CD4-positive, alpha-beta T cell treated with Interleukin-4 for 1 hour (primary cell): ENCODE measurements at regions not wholly inside any gene's neighbourhood (a gene's known extent, or its start where the extent isn't known, plus 50 kb on each side); places are given as distances from the start of the nearest gene placed in this dataset.

Experiments used
- DNase-seq, 2 donors: peaks; one replicate each; pipeline ENCODE4 v3.0.0-alpha.2; 2020 to 2022

GRCh38 chr12:19924360-19924759 is 444.0 kb upstream of the PDE3A start:
- DNase-seq = no peak

DNA sequence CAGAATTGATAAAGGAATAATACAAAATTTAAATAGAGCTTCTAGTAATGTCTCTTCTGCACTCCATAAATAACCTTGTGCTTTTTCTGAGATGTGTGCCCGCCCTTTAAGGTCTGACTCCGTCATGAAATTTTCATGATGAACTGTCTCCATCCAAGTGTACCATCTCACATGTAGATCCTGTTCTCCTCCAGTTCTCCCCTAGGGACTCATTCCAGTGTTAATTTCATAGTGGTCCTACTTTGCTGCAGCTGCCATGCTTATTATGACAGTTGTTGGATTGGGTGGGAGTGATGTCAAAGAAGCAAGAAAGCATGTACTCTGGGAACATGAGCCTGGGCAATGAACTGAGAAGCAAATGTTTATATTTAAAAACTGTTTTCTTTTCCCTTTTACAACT is 442.5 kb upstream of the PDE3A start:
- DNase-seq = no peak

DNA sequence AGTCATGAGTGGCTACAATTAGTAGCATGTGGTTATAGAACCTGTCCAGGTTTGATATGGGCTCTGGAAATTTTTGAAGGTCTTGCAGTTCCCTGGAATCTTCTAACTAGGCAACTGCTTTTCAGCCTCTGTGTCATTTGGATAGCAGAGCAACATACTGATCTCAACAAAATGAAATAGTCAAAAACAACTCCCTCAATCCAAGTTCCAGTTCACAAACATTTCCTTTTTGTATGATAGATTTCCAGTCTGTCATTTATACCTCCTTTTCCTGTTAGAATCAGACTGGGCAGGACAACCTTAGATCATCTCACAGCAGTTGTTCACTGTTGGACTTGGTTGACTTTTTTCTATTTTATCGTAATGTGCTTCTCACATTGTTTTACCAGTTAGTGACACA is 442.1 kb upstream of the PDE3A start:
- no peak for DNase-seq

DNA sequence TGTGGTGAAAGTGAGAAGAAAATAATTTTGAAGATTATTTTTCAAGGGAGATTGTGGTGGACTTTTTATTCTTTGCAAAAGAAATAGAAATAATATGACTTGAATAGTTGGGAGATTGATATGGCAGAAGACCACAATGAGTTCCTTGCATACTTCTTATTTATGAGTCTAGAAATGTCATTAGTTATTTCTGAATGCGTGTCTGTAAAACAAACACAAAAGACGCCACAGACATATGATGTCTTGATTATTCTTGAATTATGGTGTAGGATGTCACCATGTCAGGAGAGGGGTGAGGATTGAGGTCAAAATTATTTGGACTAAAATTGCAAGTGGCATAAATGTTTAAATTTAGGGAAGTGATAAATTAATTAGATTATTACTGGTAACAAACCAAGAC is 440.7 kb upstream of the PDE3A start:
- DNase-seq = no peak

DNA sequence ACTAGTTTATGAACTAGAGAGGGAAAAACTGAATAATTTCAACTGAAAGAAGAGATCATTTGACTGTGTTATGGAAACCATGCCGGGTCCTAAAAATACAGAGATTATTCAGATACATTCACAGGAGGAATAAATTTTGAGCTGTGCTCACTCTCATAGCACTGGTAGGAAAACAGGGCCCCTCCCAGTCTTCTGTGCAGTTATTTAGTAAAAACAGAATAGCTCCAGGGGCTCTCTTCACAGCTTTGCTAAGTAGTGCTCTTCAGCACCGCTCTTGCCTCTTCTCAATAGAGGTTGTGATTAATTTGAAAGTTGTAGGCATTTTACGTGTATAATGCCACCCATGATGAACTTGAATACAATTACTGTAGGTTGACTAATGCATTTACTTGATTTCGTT is 435.9 kb upstream of the PDE3A start:
- no peak for DNase-seq

DNA sequence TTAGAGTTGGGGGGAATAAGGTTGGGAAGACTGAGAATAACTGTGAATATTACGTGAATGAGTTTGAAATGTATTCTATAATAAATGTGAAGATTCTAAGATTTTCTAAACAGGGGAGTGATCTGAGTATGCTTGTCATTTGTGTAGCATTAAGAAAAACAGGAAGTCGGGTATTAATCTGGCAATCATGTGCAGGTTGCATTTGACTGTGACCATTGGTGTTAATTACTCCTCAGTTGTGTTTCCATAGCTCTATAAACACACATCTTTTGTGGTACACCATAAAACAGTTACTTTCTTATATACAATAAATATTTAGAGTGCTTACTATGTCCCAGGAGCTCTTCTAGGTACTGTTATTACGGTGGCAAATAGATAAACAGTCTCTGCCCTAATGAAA is 434.4 kb upstream of the PDE3A start:
- DNase-seq = no peak

GRCh38 chr12:19937161-19937560 is 431.2 kb upstream of the PDE3A start:
- DNase-seq = no peak

GRCh38 chr12:19938031-19938430 is 430.3 kb upstream of the PDE3A start:
- DNase-seq = no peak

DNA sequence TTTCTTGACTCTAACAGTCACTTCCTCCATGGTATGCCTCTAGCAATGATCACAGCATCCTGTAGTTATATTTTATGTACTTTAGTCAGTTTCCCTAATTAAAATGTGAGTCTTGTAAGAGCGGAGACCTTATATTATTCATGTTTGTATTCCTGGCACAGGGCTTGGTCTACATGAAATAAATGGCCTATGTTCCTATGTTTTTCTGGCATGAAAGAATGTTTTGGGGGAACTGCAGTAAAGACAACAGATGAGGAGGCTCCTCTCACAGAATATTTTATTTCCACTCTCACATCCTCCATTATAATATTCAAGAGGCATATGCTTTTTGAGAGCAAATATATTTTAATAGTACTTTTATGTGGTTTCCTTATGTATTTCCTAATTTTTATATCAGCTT is 429.8 kb upstream of the PDE3A start:
- no peak for DNase-seq

DNA sequence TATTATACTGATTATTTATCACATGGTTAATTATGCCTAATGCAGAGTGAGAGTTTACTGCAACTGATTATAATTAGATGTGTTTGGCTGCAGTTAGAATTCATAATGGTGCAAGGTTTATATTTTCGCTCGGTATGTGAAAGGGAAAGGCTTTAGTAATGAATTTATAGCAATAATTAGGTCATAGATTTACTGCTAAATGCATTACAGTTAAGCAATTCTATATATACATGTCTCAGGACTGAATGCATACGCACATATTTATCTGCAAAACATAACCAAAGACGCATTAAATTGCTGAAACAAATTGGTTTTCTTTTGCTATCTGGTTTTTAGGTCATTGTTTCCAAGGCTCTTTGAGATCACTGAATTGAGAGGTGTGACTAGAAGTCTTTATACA is 428.1 kb upstream of the PDE3A start:
- DNase-seq = no peak

DNA sequence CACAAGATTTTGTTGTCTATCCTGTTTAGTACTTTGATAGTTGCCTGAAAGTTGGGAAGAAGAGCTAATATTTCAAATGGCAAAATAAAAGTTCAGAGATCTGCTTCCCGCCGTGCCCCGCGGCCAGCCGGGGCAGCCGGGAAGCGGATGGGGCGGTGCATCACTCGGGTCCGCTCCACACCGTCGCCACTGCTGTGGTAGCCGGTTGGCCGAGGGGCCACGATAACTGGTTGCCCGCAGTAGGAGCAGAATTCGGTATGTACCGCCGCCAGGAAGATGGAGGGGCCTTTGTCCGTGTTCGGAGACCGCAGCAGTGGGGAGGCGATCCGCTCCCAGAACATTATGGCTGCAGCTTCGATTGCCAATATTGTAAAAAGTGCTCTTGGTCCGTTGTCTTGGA is 427.2 kb upstream of the PDE3A start:
- DNase-seq = no peak

- DNase-seq = no peak
These were observed 422.5 kb upstream of the PDE3A start for GRCh38 chr12:19945559-19946435.

GRCh38 chr12:19946550-19946949 is 421.8 kb upstream of the PDE3A start:
- DNase-seq = no peak

- no peak for DNase-seq
These were observed 421.0 kb upstream of the PDE3A start for GRCh38 chr12:19947344-19947743.

- DNase-seq = no peak
These were observed 416.7 kb upstream of the PDE3A start for GRCh38 chr12:19951664-19952063.

DNA sequence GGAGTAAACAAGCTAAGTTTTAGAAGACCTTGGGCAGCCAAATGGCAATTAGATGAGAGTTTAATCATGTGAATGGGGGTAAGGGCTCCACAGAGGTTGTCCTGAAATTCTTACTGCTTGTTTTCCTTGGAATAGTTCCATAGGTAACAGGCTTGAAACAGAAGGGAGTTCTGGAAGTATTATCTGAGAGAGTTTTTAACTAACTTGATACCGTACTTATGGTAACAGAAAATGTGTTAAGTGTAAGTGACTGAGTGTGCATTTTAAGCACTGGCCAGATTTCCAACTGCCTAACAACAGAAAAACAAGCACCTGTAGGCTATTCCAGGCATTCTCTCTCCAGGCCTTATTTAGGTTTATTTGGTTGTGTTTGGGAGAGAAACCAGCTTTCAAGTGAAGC is 414.6 kb upstream of the PDE3A start:
- DNase-seq = no peak

DNA sequence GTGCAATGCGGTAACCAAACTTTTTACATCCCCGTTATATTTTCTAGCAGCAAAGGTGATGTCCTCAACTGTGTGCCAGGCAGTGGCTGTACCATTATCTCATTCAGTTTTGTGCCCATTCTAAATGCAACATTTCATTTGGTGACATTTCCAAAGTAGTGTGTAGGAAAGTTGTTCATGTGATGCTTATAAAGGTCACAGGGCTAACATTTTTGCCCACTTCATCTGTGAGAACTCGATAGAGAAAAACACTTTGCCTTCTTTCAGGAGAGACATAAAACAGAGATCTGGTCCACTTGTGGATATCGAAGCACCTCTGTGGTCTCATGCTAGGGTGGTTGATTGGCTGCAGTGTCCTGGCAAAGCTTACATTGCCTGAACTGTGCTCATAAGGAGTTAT is 414.2 kb upstream of the PDE3A start:
- DNase-seq = no peak

DNA sequence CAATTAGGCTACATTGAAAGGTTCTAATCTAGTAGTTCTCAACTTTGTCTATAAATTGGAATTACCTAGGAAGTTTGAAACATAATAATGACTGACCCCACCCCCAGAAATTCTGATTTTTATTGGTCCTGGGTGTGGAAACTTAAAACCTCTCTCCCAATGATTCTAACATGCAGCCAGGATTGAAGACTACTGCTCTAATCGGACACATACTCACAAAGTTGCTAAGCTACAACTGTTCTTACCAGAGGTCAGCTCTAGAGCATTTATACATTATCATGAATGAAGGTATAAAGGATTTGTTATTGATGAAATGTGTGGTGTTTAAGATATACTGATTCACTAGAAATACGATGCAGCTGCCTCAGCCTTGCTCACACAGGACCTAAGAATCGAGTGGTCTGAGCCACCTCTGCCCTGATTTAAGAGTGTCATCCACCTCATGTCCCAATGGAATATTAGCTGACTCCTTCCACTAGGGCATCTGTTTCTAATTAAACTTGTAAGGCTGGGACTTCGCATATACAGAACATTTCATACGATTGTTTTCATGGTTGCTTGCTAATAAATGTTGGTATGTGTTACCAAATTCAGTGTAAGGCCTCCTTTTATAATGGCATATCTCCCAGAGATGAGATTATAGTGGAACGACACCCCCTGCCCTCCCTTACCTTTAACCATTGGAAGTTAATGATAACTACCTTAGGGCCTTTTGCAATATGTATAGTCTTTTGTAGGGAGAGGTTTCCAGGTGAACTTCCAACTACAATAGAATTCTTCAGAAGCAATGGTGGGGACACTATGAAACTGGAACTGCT is 410.8 kb upstream of the PDE3A start:
- no peak for DNase-seq

- DNase-seq = no peak
These were observed 409.9 kb upstream of the PDE3A start for GRCh38 chr12:19958389-19958788.

DNA sequence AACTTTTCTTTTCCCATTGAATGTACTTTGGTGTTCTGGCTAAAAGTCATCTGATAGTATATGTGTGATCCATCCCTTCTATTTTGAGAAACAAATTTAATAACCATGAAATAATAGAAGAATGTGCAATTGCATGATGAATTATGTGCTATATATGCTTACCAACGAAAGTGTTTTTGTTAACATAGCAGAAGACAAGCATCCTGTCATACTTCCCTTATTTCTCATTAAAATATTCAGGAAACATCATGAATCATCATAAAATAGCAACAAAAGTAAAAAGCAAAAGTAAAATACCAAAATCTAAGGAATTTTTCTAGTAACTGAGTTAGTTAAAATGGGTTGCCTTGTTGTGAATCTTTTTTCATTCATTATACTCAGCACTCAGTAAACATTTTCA is 409.0 kb upstream of the PDE3A start:
- DNase-seq = no peak

DNA sequence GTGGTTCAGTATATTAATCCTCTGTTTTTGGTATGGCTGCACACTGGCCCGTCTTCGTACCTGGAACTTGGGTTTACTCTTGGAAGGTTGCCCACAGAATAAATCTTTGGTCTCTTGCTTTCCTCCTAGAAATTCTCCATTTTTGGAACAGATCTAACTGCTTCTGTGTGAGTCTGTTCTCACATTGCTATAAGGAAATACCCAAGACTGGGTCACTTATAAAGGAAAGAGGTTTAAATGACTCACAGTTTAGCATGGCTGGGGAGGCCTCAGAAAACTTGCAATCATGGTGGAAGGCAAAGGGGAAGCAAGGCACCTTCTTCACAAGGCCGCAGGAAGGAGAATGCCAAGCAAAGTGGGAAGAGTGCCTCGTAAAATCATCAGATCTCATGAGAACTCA is 407.8 kb upstream of the PDE3A start:
- DNase-seq = no peak

DNA sequence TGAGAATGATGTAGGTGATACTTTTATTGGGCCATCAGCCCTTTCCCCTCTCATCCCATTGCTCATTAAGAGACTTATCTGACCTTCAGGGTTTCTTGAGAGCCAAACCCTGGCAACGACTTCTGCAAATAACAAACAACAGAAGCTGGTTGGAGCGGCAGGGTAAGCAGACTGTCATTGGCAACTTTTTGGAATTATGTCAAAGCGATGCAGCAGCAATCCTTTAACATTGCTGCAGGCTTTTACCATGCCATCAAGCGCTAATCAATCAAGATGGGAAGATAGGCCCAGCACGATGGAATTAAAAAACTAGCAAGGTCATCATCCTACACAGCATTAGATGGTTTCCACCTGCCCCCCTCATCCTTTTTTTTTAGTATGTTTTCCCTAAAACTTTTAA is 406.1 kb upstream of the PDE3A start:
- DNase-seq = no peak

- no peak for DNase-seq
These were observed 404.4 kb upstream of the PDE3A start for GRCh38 chr12:19963972-19964371.

- no peak for DNase-seq
These were observed 403.8 kb upstream of the PDE3A start for GRCh38 chr12:19964549-19964948.
